GM23338 (cell line): ENCODE measurements at regions not wholly inside any gene's neighbourhood (a gene's known extent, or its start where the extent isn't known, plus 50 kb on each side); places are given as distances from the start of the nearest gene placed in this dataset.

Source experiments
- ATAC-seq: fragments of 200-7000 bp; cut with Tn5 transposase; 3 replicates; pipeline ENCODE4 v1.9.1; 2020
- DNase-seq: peaks from one replicate; pipeline ENCODE4 v3.0.0-alpha.2; 2015; ENCODE audit warnings: low spot score
- H2AFZ ChIP-seq: fragments of 200-600 bp; sonication (generic); 2 replicates; pipeline ENCODE4 v1.8.0; 2016; ENCODE audit warnings: antibody characterized with exemption, mild to moderate bottlenecking, moderate library complexity
- H3F3A ChIP-seq: fragments of 200-600 bp; sonication (generic); replicated peaks from 2 replicates; pipeline ENCODE4 v1.8.0; 2017; ENCODE audit warnings: antibody characterized with exemption, mixed run types, low read depth
- H3K27ac ChIP-seq: fragments of 200-600 bp; sonication (generic); 2 replicates; pipeline ENCODE4 v1.6.1; 2016; ENCODE audit warnings: low read depth
- H3K27me3 ChIP-seq: fragments of 200-600 bp; sonication (generic); 2 replicates; pipeline ENCODE4 v1.8.0; 2016; ENCODE audit warnings: mild to moderate bottlenecking, mixed run types, moderate library complexity; ENCODE audit not compliant: insufficient read depth
- H3K36me3 ChIP-seq: fragments of 200-600 bp; sonication (generic); 2 replicates; pipeline ENCODE4 v1.8.0; 2016; ENCODE audit warnings: mild to moderate bottlenecking; ENCODE audit not compliant: insufficient read depth
- H3K4me1 ChIP-seq: fragments of 200-600 bp; sonication (generic); 2 replicates; pipeline ENCODE4 v1.8.0; 2016; ENCODE audit warnings: mild to moderate bottlenecking, moderate library complexity; ENCODE audit not compliant: insufficient read depth
- H3K4me2 ChIP-seq: fragments of 200-600 bp; sonication (generic); 2 replicates; pipeline ENCODE4 v1.7.1; 2017; ENCODE audit warnings: mixed run types
- H3K4me3 ChIP-seq: fragments of 200-600 bp; sonication (generic); 2 replicates; pipeline ENCODE4 v1.6.1; 2016; ENCODE audit warnings: mixed run types
- H3K79me2 ChIP-seq: fragments of 200-600 bp; sonication (generic); replicated peaks from 2 replicates; pipeline ENCODE4 v1.8.0; 2017; ENCODE audit warnings: mild to moderate bottlenecking; ENCODE audit not compliant: insufficient read depth
- H3K9me2 ChIP-seq: fragments of 200-600 bp; sonication (generic); 2 replicates; pipeline ENCODE4 v1.8.0; 2017; ENCODE audit not compliant: insufficient read depth
- H4K20me1 ChIP-seq: fragments of 200-600 bp; sonication (generic); replicated peaks from 2 replicates; pipeline ENCODE4 v1.8.0; 2017; ENCODE audit warnings: mild to moderate bottlenecking; ENCODE audit not compliant: insufficient read depth
- H3K27ac Mint-ChIP-seq: 2 replicates; pipeline ENCODE4 v1.8.0; 2020; ENCODE audit warnings: inconsistent platforms, mild to moderate bottlenecking, moderate library complexity, mixed read lengths
- H3K27me3 Mint-ChIP-seq: 3 replicates; pipeline ENCODE4 v1.8.0; 2022; ENCODE audit warnings: low read depth, mild to moderate bottlenecking, moderate library complexity, mixed read lengths, inconsistent platforms; ENCODE audit not compliant: insufficient read depth, poor library complexity
- H3K36me3 Mint-ChIP-seq: 3 replicates; pipeline ENCODE4 v1.8.0; 2021; ENCODE audit warnings: low read depth, mild to moderate bottlenecking, inconsistent platforms, moderate library complexity, mixed read lengths
- H3K4me1 Mint-ChIP-seq: 3 replicates; pipeline ENCODE4 v1.8.0; 2020; ENCODE audit warnings: mild to moderate bottlenecking, inconsistent platforms, mixed read lengths
- H3K4me3 Mint-ChIP-seq: 3 replicates; pipeline ENCODE4 v1.8.0; 2021; ENCODE audit warnings: moderate library complexity, mild to moderate bottlenecking, inconsistent platforms, mixed read lengths
- H3K9me3 Mint-ChIP-seq: 3 replicates; pipeline ENCODE4 v1.8.0; 2020; ENCODE audit warnings: moderate library complexity, mild to moderate bottlenecking, inconsistent platforms, mixed read lengths
- CREB1 ChIP-seq: fragments of 250-450 bp; sonication (Bioruptor Pico); IDR thresholded peaks from 2 replicates; pipeline ENCODE4 v1.5.0; 2020; ENCODE audit warnings: low read depth, mild to moderate bottlenecking, moderate library complexity
- EZH2 ChIP-seq: fragments of 200-600 bp; sonication (generic); IDR thresholded peaks from one replicate; pipeline ENCODE4 v1.8.0; 2017; ENCODE audit warnings: antibody characterized with exemption, mild to moderate bottlenecking, low read depth; ENCODE audit not compliant: unreplicated experiment
- EZH2phosphoT487 ChIP-seq: fragments of 200-600 bp; sonication (generic); IDR thresholded peaks from one replicate; pipeline ENCODE4 v1.8.1; 2018; ENCODE audit warnings: antibody characterized with exemption; ENCODE audit not compliant: unreplicated experiment
- JUNB ChIP-seq: IDR thresholded peaks from one replicate; pipeline ENCODE4 v1.6.1; 2016; ENCODE audit warnings: antibody characterized with exemption; ENCODE audit not compliant: unreplicated experiment
- NANOG ChIP-seq: IDR thresholded peaks from 2 replicates; pipeline ENCODE4 v1.6.1; 2016; ENCODE audit warnings: antibody characterized with exemption, borderline replicate concordance
- POLR2AphosphoS5 ChIP-seq: IDR thresholded peaks from 2 replicates; pipeline ENCODE4 v1.6.1; 2016; ENCODE audit warnings: antibody characterized with exemption, low read depth
- STAT1 ChIP-seq: IDR thresholded peaks from one replicate; pipeline ENCODE4 v1.6.1; 2016; ENCODE audit warnings: antibody characterized with exemption; ENCODE audit not compliant: unreplicated experiment
- ZNF114 ChIP-seq: fragments of 250-450 bp; sonication (Bioruptor Pico); IDR thresholded peaks from 2 replicates; pipeline ENCODE4 v1.5.0; 2020; ENCODE audit warnings: mild to moderate bottlenecking, moderate library complexity
- ZNF331 ChIP-seq: fragments of 250-450 bp; sonication (Bioruptor Pico); IDR thresholded peaks from 2 replicates; pipeline ENCODE4 v1.5.0; 2020; ENCODE audit warnings: low read depth, mild to moderate bottlenecking, moderate library complexity
- TF ChIP-seq, protein P1 (sequence below), 2 experiments: fragments of 200-600 bp in 1 of 2; sonication (generic) in 1 of 2; conservative IDR thresholded peaks; 2 replicates each; pipeline versions ENCODE4 v1.5.1 to v1.6.1; 2016 to 2017; ENCODE audit warnings: antibody characterized with exemption in 2 of 2, low read depth in 2 of 2, mild to moderate bottlenecking in 2 of 2, moderate library complexity in 1 of 2
- TF ChIP-seq, protein P2 (sequence below): fragments of 250-450 bp; sonication (Bioruptor Pico); IDR thresholded peaks from 2 replicates; pipeline ENCODE4 v1.5.0; 2020; ENCODE audit warnings: mild to moderate bottlenecking, moderate library complexity
- TF ChIP-seq, protein P3 (sequence below): IDR thresholded peaks from one replicate; pipeline ENCODE4 v1.6.1; 2018; ENCODE audit warnings: antibody characterized with exemption; ENCODE audit not compliant: unreplicated experiment

DNA sequence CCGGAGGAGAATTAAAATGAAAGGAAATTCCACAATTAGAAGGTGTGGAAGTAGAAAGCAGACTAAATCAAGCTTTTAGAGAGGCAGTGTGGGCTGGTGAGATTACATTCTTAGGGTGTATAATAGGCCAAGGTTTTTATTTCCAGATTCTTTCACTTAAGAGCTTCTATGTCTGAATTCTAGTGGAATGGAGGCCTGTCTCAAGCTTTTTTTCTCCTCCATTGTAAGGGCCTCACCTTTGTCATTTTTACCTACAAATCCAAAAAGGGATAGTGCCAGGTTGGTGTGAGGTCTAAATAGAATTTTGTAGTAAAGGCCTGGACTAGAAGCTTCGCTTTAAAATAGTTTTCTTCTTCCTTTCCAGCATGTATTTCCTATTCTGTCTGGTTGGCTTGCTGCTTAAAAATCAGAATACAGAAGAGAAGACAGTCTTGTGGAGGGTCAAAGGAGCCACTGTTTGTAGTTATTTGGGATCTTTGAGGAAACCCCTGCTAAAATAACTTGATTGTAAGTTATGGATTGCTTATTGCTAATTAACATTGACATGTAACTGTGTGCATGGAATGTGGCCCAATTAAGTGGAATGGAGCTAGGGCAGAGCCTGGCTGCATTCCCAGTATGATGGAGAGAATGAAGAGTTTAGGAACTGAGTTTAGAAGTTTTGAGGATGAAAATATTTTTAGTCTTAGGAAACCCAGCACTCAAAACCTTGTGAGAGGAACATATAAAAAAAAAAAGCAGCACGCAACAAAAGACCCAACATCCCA, 162.5 kb upstream of the B3GALT2 start (continued):
- TF ChIP-seq POLR2AphosphoS5 = no peak

DNA sequence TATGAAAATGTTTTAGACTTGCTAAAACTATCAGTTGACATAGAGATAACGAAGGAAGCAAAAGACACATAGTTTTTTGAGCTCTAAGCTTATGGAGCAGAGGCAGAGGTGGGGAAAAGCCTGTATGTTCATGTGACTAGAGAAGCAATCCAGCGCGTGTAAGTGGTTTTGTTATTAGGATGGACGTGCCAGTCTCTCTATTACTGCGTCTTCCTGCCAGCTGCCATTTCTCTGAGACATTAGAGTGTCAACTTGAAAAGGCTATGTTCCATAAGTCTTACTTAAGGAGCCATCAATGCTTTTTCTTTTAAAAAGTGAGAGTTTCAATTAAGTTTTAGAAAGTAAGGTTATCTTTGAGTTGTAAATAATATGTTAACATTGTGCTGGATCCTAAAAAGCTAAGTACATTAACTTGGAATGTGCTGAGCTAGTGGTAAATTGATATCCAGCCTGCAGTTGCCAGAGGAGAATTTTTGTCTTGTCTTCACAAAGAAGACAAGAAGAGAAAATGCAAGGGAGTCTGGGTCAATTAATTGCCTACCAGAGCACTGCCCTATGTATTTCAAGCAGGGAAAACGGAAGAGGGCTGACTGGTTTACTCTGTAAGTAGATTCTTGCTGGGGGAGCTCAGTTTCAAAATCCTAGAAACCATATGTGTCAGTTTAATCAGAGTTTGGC, 161.8 kb upstream of the B3GALT2 start:
- H3K9me3 Mint-ChIP-seq = no peaks in the 10 kb centered on the region
- Histone ChIP-seq H3F3A (no peaks in the 10 kb centered on the region), H3K79me2 (no peaks in the 10 kb centered on the region), H3K36me3 (no peaks in the 10 kb centered on the region), H3K4me1 (peaks cover 8% of the 10 kb centered on the region; the same call in 1 of the 2 replicates), H2AFZ (no peak overlapping the region), H3K27me3 (no peaks in the 10 kb centered on the region), H3K4me3 (no peak overlapping the region), H4K20me1 (no peaks in the 10 kb centered on the region), H3K9me2 (no peaks in the 10 kb centered on the region), H3K27ac (no peak overlapping the region), H3K4me2 (no peak overlapping the region)
- no peak overlapping the region for H3K27ac Mint-ChIP-seq
- H3K4me3 Mint-ChIP-seq = no peak overlapping the region
- no peaks in the 10 kb centered on the region for H3K36me3 Mint-ChIP-seq
- ATAC-seq (no peak), DNase-seq (peak; percentile 10)
- no peaks in the 10 kb centered on the region for H3K4me1 Mint-ChIP-seq
- H3K27me3 Mint-ChIP-seq = no peaks in the 10 kb centered on the region
- TF ChIP-seq CREB1 (CRISPR knock-in tag) = no peak
- TF ChIP-seq, protein P1, sequence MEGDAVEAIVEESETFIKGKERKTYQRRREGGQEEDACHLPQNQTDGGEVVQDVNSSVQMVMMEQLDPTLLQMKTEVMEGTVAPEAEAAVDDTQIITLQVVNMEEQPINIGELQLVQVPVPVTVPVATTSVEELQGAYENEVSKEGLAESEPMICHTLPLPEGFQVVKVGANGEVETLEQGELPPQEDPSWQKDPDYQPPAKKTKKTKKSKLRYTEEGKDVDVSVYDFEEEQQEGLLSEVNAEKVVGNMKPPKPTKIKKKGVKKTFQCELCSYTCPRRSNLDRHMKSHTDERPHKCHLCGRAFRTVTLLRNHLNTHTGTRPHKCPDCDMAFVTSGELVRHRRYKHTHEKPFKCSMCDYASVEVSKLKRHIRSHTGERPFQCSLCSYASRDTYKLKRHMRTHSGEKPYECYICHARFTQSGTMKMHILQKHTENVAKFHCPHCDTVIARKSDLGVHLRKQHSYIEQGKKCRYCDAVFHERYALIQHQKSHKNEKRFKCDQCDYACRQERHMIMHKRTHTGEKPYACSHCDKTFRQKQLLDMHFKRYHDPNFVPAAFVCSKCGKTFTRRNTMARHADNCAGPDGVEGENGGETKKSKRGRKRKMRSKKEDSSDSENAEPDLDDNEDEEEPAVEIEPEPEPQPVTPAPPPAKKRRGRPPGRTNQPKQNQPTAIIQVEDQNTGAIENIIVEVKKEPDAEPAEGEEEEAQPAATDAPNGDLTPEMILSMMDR (conservative IDR thresholded peaks at IDR 0.05; ENCODE audit: low read depth in 2 of 2) = no peak
- TF ChIP-seq STAT1 = no peak
- no peak for TF ChIP-seq JUNB
- TF ChIP-seq POLR2AphosphoS5 = no peak
- no peak for TF ChIP-seq NANOG
- no peak for TF ChIP-seq EZH2phosphoT487
- TF ChIP-seq, protein P2, sequence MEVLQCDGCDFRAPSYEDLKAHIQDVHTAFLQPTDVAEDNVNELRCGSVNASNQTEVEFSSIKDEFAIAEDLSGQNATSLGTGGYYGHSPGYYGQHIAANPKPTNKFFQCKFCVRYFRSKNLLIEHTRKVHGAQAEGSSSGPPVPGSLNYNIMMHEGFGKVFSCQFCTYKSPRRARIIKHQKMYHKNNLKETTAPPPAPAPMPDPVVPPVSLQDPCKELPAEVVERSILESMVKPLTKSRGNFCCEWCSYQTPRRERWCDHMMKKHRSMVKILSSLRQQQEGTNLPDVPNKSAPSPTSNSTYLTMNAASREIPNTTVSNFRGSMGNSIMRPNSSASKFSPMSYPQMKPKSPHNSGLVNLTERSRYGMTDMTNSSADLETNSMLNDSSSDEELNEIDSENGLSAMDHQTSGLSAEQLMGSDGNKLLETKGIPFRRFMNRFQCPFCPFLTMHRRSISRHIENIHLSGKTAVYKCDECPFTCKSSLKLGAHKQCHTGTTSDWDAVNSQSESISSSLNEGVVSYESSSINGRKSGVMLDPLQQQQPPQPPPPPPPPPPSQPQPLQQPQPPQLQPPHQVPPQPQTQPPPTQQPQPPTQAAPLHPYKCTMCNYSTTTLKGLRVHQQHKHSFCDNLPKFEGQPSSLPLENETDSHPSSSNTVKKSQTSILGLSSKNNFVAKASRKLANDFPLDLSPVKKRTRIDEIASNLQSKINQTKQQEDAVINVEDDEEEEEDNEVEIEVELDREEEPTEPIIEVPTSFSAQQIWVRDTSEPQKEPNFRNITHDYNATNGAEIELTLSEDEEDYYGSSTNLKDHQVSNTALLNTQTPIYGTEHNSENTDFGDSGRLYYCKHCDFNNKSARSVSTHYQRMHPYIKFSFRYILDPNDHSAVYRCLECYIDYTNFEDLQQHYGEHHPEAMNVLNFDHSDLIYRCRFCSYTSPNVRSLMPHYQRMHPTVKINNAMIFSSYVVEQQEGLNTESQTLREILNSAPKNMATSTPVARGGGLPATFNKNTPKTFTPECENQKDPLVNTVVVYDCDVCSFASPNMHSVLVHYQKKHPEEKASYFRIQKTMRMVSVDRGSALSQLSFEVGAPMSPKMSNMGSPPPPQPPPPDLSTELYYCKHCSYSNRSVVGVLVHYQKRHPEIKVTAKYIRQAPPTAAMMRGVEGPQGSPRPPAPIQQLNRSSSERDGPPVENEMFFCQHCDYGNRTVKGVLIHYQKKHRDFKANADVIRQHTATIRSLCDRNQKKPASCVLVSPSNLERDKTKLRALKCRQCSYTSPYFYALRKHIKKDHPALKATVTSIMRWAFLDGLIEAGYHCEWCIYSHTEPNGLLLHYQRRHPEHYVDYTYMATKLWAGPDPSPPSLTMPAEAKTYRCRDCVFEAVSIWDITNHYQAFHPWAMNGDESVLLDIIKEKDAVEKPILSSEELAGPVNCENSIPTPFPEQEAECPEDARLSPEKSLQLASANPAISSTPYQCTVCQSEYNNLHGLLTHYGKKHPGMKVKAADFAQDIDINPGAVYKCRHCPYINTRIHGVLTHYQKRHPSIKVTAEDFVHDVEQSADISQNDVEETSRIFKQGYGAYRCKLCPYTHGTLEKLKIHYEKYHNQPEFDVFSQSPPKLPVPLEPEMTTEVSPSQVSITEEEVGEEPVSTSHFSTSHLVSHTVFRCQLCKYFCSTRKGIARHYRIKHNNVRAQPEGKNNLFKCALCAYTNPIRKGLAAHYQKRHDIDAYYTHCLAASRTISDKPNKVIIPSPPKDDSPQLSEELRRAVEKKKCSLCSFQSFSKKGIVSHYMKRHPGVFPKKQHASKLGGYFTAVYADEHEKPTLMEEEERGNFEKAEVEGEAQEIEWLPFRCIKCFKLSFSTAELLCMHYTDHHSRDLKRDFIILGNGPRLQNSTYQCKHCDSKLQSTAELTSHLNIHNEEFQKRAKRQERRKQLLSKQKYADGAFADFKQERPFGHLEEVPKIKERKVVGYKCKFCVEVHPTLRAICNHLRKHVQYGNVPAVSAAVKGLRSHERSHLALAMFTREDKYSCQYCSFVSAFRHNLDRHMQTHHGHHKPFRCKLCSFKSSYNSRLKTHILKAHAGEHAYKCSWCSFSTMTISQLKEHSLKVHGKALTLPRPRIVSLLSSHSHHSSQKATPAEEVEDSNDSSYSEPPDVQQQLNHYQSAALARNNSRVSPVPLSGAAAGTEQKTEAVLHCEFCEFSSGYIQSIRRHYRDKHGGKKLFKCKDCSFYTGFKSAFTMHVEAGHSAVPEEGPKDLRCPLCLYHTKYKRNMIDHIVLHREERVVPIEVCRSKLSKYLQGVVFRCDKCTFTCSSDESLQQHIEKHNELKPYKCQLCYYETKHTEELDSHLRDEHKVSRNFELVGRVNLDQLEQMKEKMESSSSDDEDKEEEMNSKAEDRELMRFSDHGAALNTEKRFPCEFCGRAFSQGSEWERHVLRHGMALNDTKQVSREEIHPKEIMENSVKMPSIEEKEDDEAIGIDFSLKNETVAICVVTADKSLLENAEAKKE (CRISPR knock-in tag) = no peak
- TF ChIP-seq, protein P3, sequence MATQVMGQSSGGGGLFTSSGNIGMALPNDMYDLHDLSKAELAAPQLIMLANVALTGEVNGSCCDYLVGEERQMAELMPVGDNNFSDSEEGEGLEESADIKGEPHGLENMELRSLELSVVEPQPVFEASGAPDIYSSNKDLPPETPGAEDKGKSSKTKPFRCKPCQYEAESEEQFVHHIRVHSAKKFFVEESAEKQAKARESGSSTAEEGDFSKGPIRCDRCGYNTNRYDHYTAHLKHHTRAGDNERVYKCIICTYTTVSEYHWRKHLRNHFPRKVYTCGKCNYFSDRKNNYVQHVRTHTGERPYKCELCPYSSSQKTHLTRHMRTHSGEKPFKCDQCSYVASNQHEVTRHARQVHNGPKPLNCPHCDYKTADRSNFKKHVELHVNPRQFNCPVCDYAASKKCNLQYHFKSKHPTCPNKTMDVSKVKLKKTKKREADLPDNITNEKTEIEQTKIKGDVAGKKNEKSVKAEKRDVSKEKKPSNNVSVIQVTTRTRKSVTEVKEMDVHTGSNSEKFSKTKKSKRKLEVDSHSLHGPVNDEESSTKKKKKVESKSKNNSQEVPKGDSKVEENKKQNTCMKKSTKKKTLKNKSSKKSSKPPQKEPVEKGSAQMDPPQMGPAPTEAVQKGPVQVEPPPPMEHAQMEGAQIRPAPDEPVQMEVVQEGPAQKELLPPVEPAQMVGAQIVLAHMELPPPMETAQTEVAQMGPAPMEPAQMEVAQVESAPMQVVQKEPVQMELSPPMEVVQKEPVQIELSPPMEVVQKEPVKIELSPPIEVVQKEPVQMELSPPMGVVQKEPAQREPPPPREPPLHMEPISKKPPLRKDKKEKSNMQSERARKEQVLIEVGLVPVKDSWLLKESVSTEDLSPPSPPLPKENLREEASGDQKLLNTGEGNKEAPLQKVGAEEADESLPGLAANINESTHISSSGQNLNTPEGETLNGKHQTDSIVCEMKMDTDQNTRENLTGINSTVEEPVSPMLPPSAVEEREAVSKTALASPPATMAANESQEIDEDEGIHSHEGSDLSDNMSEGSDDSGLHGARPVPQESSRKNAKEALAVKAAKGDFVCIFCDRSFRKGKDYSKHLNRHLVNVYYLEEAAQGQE = no peak
- no peak for TF ChIP-seq ZNF331 (CRISPR knock-in tag)
- TF ChIP-seq EZH2 = no peak
- no peak for TF ChIP-seq ZNF114
